HepG2 (cell line): ENCODE measurements at regions not wholly inside any gene's neighbourhood (a gene's known extent, or its start where the extent isn't known, plus 50 kb on each side); places are given as distances from the start of the nearest gene placed in this dataset.

ENCODE experiments used
- EZH2 ChIP-seq: conservative IDR thresholded peaks from 2 replicates; pipeline ENCODE4 v1.6.1; 2012; ENCODE audit warnings: mild to moderate bottlenecking, low read depth, low read length, moderate library complexity
- GABPA ChIP-seq, 2 experiments: IDR thresholded peaks; 2 replicates each; pipeline ENCODE4 v1.6.1; 2011 to 2016; ENCODE audit warnings: low read depth in 2 of 2, low read length in 1 of 2, missing biosample characterization in 1 of 2, missing genetic modification characterization in 1 of 2
- NFRKB ChIP-seq: fragments of 450-650 bp; IDR thresholded peaks from 2 replicates; pipeline ENCODE4 v1.6.1; 2017
- RAD21 ChIP-seq: fragments of 450-650 bp; formaldehyde crosslinking; IDR thresholded peaks from 2 replicates; pipeline ENCODE4 v1.5.0; 2020; ENCODE audit warnings: mild to moderate bottlenecking
- SRF ChIP-seq: IDR thresholded peaks from 2 replicates; pipeline ENCODE4 v1.6.1; 2011; ENCODE audit warnings: mild to moderate bottlenecking, low read depth, low read length, moderate library complexity
- ZNF230 ChIP-seq: sonication (generic); formaldehyde crosslinking; IDR thresholded peaks from 2 replicates; pipeline ENCODE4 v1.4.0; 2020; ENCODE audit warnings: mild to moderate bottlenecking, missing genetic modification reagents
- ZNF331 ChIP-seq: sonication (generic); formaldehyde crosslinking; IDR thresholded peaks from 2 replicates; pipeline ENCODE4 v1.4.0; 2020; ENCODE audit warnings: missing genetic modification reagents
- TF ChIP-seq, protein P1 (sequence below): sonication (generic); formaldehyde crosslinking; IDR thresholded peaks from 2 replicates; pipeline ENCODE4 v1.4.0; 2020; ENCODE audit warnings: missing genetic modification reagents
- TF ChIP-seq, protein P2 (sequence below): sonication (generic); formaldehyde crosslinking; IDR thresholded peaks from 2 replicates; pipeline ENCODE4 v1.5.0; 2020; ENCODE audit warnings: mild to moderate bottlenecking, missing genetic modification reagents, moderate library complexity
- TF ChIP-seq, protein P3 (sequence below): sonication (generic); formaldehyde crosslinking; IDR thresholded peaks from 2 replicates; pipeline ENCODE4 v1.5.0; 2020; ENCODE audit warnings: missing genetic modification reagents

DNA sequence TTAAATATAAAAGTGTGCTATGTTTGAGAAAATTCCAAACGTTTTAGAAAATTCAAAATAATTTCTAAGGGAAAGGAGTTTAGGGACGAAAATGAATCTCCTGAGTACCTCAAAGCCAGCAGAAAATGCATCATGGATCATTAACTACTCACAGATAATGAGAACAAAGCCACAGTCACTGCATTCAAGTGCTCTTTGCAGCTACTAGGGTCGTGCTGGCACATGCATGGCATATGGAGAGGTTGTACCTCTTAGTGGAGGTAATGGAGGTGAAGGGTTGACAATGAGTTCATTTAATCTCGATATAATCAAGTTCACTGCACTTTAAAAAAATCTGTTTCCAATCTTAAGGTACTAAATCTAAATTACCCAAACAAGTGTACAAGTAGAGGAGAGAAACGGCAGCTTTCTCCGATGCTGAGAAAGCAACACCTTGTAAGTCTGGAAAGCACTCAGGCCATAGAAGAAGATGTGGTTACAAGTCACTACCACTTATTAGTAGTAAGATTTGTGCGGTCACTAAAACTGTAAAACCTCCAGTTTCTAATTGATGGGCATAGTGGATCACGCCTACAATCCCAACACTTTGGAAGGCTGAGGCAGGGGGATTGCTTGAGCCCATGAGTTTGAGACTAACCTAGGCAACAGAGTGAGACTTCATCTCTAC lies 261.1 kb upstream of the ANO3 start:
- TF ChIP-seq RAD21 (CRISPR knock-in tag), result no peak
- TF ChIP-seq ZNF230, result no peak
- no peak for TF ChIP-seq SRF
- TF ChIP-seq, protein P1, sequence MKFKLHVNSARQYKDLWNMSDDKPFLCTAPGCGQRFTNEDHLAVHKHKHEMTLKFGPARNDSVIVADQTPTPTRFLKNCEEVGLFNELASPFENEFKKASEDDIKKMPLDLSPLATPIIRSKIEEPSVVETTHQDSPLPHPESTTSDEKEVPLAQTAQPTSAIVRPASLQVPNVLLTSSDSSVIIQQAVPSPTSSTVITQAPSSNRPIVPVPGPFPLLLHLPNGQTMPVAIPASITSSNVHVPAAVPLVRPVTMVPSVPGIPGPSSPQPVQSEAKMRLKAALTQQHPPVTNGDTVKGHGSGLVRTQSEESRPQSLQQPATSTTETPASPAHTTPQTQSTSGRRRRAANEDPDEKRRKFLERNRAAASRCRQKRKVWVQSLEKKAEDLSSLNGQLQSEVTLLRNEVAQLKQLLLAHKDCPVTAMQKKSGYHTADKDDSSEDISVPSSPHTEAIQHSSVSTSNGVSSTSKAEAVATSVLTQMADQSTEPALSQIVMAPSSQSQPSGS (CRISPR knock-in tag), result no peak
- no peak for TF ChIP-seq EZH2
- TF ChIP-seq, protein P2, sequence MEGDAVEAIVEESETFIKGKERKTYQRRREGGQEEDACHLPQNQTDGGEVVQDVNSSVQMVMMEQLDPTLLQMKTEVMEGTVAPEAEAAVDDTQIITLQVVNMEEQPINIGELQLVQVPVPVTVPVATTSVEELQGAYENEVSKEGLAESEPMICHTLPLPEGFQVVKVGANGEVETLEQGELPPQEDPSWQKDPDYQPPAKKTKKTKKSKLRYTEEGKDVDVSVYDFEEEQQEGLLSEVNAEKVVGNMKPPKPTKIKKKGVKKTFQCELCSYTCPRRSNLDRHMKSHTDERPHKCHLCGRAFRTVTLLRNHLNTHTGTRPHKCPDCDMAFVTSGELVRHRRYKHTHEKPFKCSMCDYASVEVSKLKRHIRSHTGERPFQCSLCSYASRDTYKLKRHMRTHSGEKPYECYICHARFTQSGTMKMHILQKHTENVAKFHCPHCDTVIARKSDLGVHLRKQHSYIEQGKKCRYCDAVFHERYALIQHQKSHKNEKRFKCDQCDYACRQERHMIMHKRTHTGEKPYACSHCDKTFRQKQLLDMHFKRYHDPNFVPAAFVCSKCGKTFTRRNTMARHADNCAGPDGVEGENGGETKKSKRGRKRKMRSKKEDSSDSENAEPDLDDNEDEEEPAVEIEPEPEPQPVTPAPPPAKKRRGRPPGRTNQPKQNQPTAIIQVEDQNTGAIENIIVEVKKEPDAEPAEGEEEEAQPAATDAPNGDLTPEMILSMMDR (CRISPR knock-in tag), result no peak
- no peak for TF ChIP-seq ZNF331
- TF ChIP-seq GABPA (IDR thresholded peaks at IDR 0.05; ENCODE audit: low read depth, low read length), result no peak
- TF ChIP-seq GABPA (CRISPR knock-in tag; IDR thresholded peaks at IDR 0.05; ENCODE audit: low read depth), result no peak
- TF ChIP-seq, protein P3, sequence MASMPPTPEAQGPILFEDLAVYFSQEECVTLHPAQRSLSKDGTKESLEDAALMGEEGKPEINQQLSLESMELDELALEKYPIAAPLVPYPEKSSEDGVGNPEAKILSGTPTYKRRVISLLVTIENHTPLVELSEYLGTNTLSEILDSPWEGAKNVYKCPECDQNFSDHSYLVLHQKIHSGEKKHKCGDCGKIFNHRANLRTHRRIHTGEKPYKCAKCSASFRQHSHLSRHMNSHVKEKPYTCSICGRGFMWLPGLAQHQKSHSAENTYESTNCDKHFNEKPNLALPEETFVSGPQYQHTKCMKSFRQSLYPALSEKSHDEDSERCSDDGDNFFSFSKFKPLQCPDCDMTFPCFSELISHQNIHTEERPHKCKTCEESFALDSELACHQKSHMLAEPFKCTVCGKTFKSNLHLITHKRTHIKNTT (CRISPR knock-in tag), result no peak
- no peak for TF ChIP-seq NFRKB
